ENCODE measurements at regions not wholly inside any gene's neighbourhood (a gene's known extent, or its start where the extent isn't known, plus 50 kb on each side); places are given as distances from the start of the nearest gene placed in this dataset.
"Not testable (repeated sequence)": the region's sequence is repeated elsewhere in the genome, so short reads cannot be mapped to it uniquely, and the experiment has no call there.

DNA sequence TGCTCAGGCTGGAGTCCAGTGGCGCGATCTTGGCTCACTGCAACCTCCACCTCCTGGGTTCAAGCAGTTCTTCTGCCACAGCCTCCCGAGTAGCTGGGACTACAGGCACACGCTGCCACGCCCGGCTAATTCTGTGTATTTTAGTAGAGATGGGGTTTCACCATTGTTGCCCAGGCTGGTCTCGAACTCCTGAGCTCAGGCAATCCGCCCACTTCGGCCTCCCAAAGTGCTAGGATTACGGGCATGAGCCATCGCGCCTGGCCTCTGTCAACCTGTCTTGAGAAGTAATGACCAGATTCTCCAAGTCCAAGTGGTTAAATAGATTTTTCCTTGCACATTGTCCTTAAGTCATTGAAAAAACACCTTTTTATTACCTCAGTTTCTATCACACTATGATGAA, 283.7 kb downstream of the KCNJ2 start:
- TF ChIP-seq CTCF, POLR2A (IDR thresholded peaks at IDR 0.05): not testable (repeated sequence)

Data from vagina (tissue), 2 donors.